ENCODE measurements at regions not wholly inside any gene's neighbourhood (a gene's known extent, or its start where the extent isn't known, plus 50 kb on each side); places are given as distances from the start of the nearest gene placed in this dataset.
"Not testable (repeated sequence)": the region's sequence is repeated elsewhere in the genome, so short reads cannot be mapped to it uniquely, and the experiment has no call there.

- DNase-seq (ENCODE audit: low read depth) = no peak
- no peak for TF ChIP-seq CTCF (conservative IDR thresholded peaks at IDR 0.05; ENCODE audit: low read depth, low read length)
Observed at GRCh38 chr3:130828948-130829947, 64.6 kb upstream of the ATP2C1 start.

GRCh38 chr3:130831719-130832400 is 62.0 kb upstream of the ATP2C1 start:
- no peak for TF ChIP-seq CTCF (conservative IDR thresholded peaks at IDR 0.05; ENCODE audit: low read depth, low read length)
- H3K4me3 ChIP-seq (ENCODE audit: low read length) = no peak overlapping the region
- no peak for DNase-seq (ENCODE audit: low read depth)

More at GRCh38 chr3:130828948-130829947, 64.6 kb upstream of the ATP2C1 start:
- H3K4me3 ChIP-seq (ENCODE audit: low read length) = no peak overlapping the region

GRCh38 chr3:130832401-130832746 is 61.5 kb upstream of the ATP2C1 start:
- not testable (repeated sequence) for H3K4me3 ChIP-seq (ENCODE audit: low read length); DNase-seq (ENCODE audit: low read depth)

- no peak for DNase-seq (ENCODE audit: low read depth)
- no peak for TF ChIP-seq CTCF (conservative IDR thresholded peaks at IDR 0.05; ENCODE audit: low read depth, low read length)
- no peak overlapping the region for H3K4me3 ChIP-seq (ENCODE audit: low read length)
Observed at GRCh38 chr3:130834476-130834875, 59.4 kb upstream of the ATP2C1 start.

- no peak overlapping the region for H3K4me3 ChIP-seq (ENCODE audit: low read length)
- no peak for TF ChIP-seq CTCF (conservative IDR thresholded peaks at IDR 0.05; ENCODE audit: low read depth, low read length)
- peak; percentile 43 for DNase-seq (ENCODE audit: low read depth)
Observed at GRCh38 chr3:130835483-130835882, 58.4 kb upstream of the ATP2C1 start.

GRCh38 chr3:130838898-130839600 is 54.8 kb upstream of the ATP2C1 start:
- no peak for DNase-seq (ENCODE audit: low read depth)
- H3K4me3 ChIP-seq (ENCODE audit: low read length) = no peak overlapping the region
- no peak for TF ChIP-seq CTCF (conservative IDR thresholded peaks at IDR 0.05; ENCODE audit: low read depth, low read length)

GRCh38 chr3:130839813-130840212 is 54.1 kb upstream of the ATP2C1 start:
- H3K4me3 ChIP-seq (ENCODE audit: low read length) = no peak overlapping the region
- no peak for DNase-seq (ENCODE audit: low read depth)

More at GRCh38 chr3:130839813-130840212, 54.1 kb upstream of the ATP2C1 start:
- no peak for TF ChIP-seq CTCF (conservative IDR thresholded peaks at IDR 0.05; ENCODE audit: low read depth, low read length)
